GM19452 (cell line): ENCODE measurements at regions not wholly inside any gene's neighbourhood (a gene's known extent, or its start where the extent isn't known, plus 50 kb on each side); places are given as distances from the start of the nearest gene placed in this dataset.
"Not testable (repeated sequence)": the region's sequence is repeated elsewhere in the genome, so short reads cannot be mapped to it uniquely, and the experiment has no call there.

Experiments
- ATAC-seq: cut with Tn5 transposase; IDR thresholded peaks from one replicate; pipeline ENCODE4 v1.9.1; 2021; ENCODE audit not compliant: unreplicated experiment

GRCh38 chr2:150859877-150860276 is 372.4 kb upstream of the RND3 start:
- no peak for ATAC-seq

GRCh38 chr2:150859162-150859561 is 371.7 kb upstream of the RND3 start:
- ATAC-seq: no peak

GRCh38 chr2:150858382-150858781 is 370.9 kb upstream of the RND3 start:
- no peak for ATAC-seq

- ATAC-seq: no peak
Observed at GRCh38 chr2:150856596-150857281, 369.3 kb upstream of the RND3 start.

- ATAC-seq: no peak
Observed at GRCh38 chr2:150853263-150853662, 365.8 kb upstream of the RND3 start.

- no peak for ATAC-seq
Observed at GRCh38 chr2:150850641-150851040, 363.2 kb upstream of the RND3 start.

GRCh38 chr2:150847578-150847977 is 360.1 kb upstream of the RND3 start:
- no peak for ATAC-seq

GRCh38 chr2:150846691-150847090 is 359.2 kb upstream of the RND3 start:
- no peak for ATAC-seq

GRCh38 chr2:150832686-150833085 is 345.2 kb upstream of the RND3 start:
- ATAC-seq: no peak

GRCh38 chr2:150824118-150824517 is 336.7 kb upstream of the RND3 start:
- no peak for ATAC-seq

- no peak for ATAC-seq
Observed at GRCh38 chr2:150817422-150817821, 330.0 kb upstream of the RND3 start.

- no peak for ATAC-seq
Observed at GRCh38 chr2:150812664-150813367, 325.3 kb upstream of the RND3 start.

- no peak for ATAC-seq
Observed at GRCh38 chr2:150812066-150812465, 324.6 kb upstream of the RND3 start.

- no peak for ATAC-seq
Observed at GRCh38 chr2:150811259-150811855, 323.9 kb upstream of the RND3 start.

- no peak for ATAC-seq
Observed at GRCh38 chr2:150809103-150809502, 321.6 kb upstream of the RND3 start.

- ATAC-seq: no peak
Observed at GRCh38 chr2:150806336-150806735, 318.9 kb upstream of the RND3 start.

- ATAC-seq: no peak
Observed at GRCh38 chr2:150803689-150804398, 316.4 kb upstream of the RND3 start.

- ATAC-seq: no peak
Observed at GRCh38 chr2:150802635-150803034, 315.2 kb upstream of the RND3 start.

GRCh38 chr2:150796236-150796635 is 308.8 kb upstream of the RND3 start:
- not testable (repeated sequence) for ATAC-seq

- ATAC-seq: no peak
Observed at GRCh38 chr2:150792780-150793300, 305.4 kb upstream of the RND3 start.

- ATAC-seq: no peak
Observed at GRCh38 chr2:150791567-150791966, 304.1 kb upstream of the RND3 start.
